HK-2 (cell line): ENCODE measurements at regions not wholly inside any gene's neighbourhood (a gene's known extent, or its start where the extent isn't known, plus 50 kb on each side); places are given as distances from the start of the nearest gene placed in this dataset.

ENCODE experiments used
- DNase-seq: peaks from one replicate; pipeline ENCODE4 v3.0.0-alpha.2; 2018; ENCODE audit not compliant: unreplicated experiment

- DNase-seq, result no peak
These were observed 127.0 kb upstream of the GATB start for GRCh38 chr4:151887816-151888180.

GRCh38 chr4:151887031-151887815, 126.4 kb upstream of the GATB start:
- DNase-seq, result no peak

- DNase-seq, result no peak
These were observed 124.3 kb upstream of the GATB start for GRCh38 chr4:151885123-151885522.

- DNase-seq, result no peak
These were observed 122.9 kb upstream of the GATB start for GRCh38 chr4:151883747-151884146.

GRCh38 chr4:151882072-151882803, 121.4 kb upstream of the GATB start:
- DNase-seq, result no peak

- no peak for DNase-seq
These were observed 119.1 kb upstream of the GATB start for GRCh38 chr4:151879705-151880445.

- DNase-seq, result no peak
These were observed 115.7 kb upstream of the GATB start for GRCh38 chr4:151876381-151876988.

- no peak for DNase-seq
These were observed 113.5 kb upstream of the GATB start for GRCh38 chr4:151874328-151874727.

- no peak for DNase-seq
These were observed 105.7 kb upstream of the GATB start for GRCh38 chr4:151866592-151866918.

GRCh38 chr4:151865744-151866591, 105.2 kb upstream of the GATB start:
- DNase-seq, result no peak

GRCh38 chr4:151865312-151865711, 104.5 kb upstream of the GATB start:
- no peak for DNase-seq

- DNase-seq, result no peak
These were observed 103.3 kb upstream of the GATB start for GRCh38 chr4:151864068-151864467.

- peak; percentile 24 for DNase-seq
These were observed 102.0 kb upstream of the GATB start for GRCh38 chr4:151862766-151863165.

- DNase-seq, result no peak
These were observed 99.8 kb upstream of the GATB start for GRCh38 chr4:151860561-151861093.

GRCh38 chr4:151859641-151860040, 98.8 kb upstream of the GATB start:
- DNase-seq, result no peak

GRCh38 chr4:151858356-151858755, 97.5 kb upstream of the GATB start:
- DNase-seq, result no peak

GRCh38 chr4:151857368-151857767, 96.6 kb upstream of the GATB start:
- DNase-seq, result no peak

GRCh38 chr4:151855747-151856146, 94.9 kb upstream of the GATB start:
- no peak for DNase-seq

GRCh38 chr4:151854731-151855130, 93.9 kb upstream of the GATB start:
- no peak for DNase-seq

- DNase-seq, result no peak
These were observed 92.2 kb upstream of the GATB start for GRCh38 chr4:151853034-151853433.

- no peak for DNase-seq
These were observed 91.4 kb upstream of the GATB start for GRCh38 chr4:151852202-151852601.
